CD4-positive, alpha-beta T cell treated with Interleukin-4 for 4 hours (primary cell): ENCODE measurements at regions not wholly inside any gene's neighbourhood (a gene's known extent, or its start where the extent isn't known, plus 50 kb on each side); places are given as distances from the start of the nearest gene placed in this dataset.

ENCODE experiments used
- DNase-seq: peaks from one replicate; pipeline ENCODE4 v3.0.0-alpha.2; 2020

- DNase-seq, result no peak
Measured at GRCh38 chr5:74953937-74954720, 87.9 kb upstream of the FAM169A start.

DNA sequence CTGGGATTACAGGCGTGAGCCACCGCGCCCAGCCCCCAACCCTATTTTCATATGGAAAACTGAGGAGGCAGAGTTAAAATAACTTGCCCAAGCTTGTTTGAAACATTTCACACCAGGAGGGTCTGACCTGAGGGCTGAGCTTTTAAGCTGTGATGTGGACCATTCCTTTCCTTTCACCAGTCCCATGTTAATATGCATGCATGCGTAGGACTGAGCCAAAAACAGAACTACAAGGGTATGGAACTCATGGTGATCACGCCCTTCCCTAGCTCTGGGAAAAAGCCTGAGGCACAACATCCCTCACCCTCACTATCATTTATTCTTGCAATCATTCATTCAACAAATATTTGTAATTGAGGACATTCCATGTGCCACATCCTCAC, 87.4 kb upstream of the FAM169A start:
- no peak for DNase-seq

DNA sequence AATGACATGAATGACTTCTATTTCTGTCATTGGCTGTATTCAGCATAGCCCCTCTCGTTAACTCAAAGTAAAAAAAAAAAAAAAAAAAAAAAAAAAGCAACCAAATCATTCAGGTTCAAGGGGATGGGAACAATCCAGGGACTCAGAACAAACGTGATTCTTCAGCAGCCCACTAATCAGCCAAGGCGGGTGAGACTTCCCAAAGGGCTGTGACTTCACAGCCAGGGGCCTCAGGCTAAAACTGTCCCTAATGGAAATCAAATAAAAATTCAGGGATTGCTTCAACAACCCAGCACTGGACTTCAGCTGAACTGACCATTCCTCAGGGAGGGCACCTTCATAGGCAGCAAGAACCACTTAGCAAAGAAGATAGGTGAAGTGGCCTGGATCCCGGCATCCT, 86.2 kb upstream of the FAM169A start:
- DNase-seq, result no peak

DNA sequence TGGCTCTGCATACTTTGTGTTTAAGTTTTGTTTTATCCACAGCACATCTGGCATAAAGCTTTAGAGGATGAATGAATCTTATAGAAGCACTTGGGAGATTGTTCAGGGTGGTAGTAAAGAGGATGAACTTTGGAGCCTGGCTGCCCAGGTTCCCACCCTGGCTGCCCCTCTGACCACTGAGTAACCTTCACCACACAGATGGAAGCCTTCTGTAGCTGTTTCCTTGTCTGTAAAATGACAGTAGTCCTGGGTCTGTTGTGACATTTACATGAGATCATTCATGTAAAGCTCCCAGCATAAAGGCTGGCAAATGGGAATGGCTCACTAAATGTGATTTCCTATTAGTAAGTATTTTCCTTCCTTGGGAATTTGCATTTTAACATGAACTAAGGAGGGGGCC, 85.7 kb upstream of the FAM169A start:
- no peak for DNase-seq

- no peak for DNase-seq
Measured at GRCh38 chr5:74950836-74951515, 84.8 kb upstream of the FAM169A start.

DNA sequence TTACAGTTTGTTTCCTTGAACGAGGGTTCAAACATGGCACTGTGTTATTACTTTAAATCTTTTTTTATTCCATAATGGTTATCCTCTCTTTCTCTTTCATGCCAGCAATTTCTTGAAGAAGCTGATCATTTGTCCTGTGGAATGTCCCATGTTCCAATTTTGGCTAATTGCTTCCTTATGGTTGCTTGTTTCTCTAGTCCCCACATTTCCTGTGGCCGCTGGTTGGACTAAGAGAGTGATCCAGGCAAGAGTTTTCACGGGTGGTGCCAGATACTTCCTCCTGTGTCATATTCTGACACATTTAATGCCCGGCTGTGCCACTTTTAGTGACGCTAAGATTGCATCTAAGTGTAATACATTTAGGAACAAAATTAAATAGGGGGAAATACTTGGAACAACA, 83.8 kb upstream of the FAM169A start:
- DNase-seq, result no peak

DNA sequence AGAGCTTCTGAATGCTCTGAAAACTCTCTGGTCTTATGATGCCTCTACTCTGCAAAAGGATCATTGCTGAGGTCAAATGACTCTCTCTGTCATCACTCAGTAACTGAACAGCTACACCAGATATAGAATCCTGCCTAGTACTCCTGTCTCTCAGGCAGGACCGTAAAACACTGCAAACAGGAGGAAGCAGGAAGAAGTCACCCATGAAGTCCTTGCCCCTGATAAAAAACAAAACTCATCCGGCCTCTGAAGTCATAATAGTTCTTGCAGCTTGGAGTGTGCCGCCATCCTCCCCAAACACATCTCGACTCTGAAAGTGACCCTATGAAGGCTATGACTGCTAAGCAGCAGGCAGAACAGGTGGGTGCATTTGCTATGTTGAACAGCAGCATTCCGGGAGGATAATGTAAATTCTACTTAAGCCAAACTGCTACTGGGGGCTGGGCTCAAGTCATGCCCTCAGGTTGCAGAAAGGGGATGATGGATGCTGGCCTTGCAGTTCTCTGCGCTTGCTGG, 81.9 kb upstream of the FAM169A start:
- DNase-seq, result no peak

- no peak for DNase-seq
Measured at GRCh38 chr5:74946471-74946870, 80.3 kb upstream of the FAM169A start.

DNA sequence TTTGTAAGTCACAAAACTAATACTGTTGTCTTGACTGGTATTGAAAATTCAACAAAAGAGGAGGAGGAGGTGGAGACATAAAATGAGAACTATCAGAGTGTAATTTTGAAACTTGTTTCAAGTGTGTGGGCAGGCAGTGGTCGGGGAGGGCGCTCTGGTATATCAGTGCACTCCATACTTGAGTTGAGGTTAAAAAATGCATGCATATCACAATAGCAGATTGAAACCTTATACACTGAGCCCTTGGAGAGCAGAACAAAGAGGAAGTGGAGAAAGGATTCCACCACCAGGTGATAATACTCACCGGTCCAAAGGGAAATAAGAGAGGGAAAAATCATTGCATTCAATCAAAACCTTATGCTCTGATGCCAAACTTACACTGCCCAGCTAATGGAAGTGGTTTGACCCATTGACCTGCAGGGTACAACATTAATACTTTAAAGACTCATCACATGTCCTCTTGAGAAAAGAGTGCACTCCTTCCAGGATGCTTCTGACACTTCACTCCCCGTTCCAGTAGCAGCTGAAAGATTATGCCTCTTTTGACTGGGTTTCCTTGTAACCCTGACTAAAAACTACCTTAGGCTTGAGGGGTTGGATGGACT, 79.5 kb upstream of the FAM169A start:
- DNase-seq, result no peak

DNA sequence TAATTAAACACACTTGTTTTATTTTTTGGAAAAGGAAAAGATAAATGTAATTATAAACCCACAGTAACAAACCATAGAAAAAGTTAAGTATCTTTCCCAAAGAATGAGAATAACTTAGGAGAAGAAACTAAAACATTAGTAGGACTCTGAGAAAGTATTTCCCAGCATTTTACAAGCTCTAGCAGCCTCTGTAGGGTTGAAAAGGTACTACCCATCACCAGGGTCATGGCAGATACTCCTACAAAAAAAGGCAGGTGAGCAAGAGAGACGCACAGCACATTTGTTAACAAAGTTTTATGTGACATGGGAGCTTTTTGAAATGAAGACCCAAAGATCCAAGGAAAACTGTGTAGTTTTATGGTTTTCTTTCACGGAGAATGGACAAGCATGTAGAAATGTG, 77.7 kb upstream of the FAM169A start:
- DNase-seq, result no peak

DNA sequence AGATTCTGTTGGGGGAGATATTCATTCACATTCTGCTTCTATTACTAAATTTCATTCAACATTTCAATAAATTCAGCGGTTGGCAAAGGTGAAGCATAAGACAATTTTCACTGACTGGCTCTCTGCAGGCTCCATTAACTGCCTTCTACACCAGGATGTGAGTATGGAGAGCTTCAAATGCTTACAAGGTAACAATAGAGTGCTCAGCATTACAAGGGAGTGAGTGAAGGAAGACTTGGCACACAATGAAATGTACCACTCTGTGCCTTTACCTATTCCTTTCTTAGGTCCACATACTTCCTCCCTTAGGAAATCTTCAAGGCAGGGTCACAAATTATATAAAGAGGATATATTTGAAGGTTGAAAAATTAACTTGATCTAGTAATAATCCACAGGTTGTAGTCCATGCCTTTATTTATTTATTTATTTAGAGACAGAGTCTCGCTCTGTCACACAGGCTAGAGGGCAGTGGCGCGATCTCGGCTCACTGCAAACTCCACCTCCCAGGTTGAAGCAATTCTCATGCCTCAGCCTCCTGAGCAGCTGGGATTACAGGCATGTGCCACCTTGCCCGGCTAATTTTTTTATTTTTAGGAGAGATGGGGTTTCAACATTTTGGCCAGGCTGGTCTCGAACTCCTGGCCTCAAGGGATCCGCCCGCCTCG, 76.6 kb upstream of the FAM169A start:
- DNase-seq, result no peak

GRCh38 chr5:74940782-74941353, 74.7 kb upstream of the FAM169A start:
- no peak for DNase-seq

- DNase-seq, result no peak
Measured at GRCh38 chr5:74938250-74938933, 72.2 kb upstream of the FAM169A start.

DNA sequence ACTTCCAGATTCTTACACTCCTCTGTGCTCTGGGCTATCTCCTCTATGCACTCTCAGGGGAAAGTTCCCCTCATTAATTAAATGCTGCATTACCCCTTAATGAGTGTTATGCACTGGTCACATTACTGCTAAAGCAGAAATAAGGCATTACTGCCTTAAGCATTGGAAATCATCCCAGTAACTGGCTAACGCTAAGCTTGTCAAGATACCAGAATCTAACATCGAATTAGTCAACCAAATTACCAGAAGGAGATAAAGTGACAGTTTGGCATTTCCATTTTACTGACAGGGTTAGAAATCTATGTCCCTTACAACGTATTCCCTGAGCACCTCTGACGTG, 69.5 kb upstream of the FAM169A start:
- no peak for DNase-seq

DNA sequence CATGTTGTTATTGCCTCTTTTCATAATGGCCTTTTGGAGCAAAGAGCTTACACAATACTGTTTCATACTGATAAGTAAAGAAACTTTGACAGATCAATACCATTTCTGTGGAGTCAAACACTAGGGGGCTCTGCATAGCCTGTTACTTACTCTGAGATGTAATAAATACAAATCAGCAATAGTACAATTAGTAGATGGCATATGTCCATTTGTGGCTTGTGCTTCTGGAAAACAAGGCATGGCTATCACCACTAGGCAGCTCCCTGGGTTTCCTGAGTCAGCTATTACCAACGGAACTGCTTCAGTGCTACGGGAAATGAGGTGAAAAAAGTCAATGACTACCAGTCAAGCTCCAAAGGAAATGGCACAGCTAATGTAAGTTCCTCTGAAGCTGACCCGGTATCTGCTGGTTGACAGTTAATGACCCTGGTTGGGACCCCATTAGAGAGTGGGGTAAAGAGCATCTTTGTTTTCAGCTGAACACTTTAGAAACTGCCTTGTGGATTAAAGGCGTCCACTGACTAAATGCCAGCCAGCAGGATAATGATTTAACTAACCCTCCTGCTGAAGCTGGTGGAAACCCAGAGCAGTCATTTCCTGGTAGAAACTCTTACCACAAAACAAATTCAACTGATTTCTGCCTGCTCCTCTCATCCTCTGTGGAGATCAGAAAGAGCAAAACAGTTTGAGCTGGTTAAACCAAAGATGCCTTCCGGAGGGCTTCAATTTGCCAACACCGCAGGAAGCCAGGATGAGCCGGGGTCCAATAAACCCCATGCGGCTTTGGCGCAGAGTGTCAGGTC, 69.0 kb upstream of the FAM169A start:
- DNase-seq, result peak; percentile 27

- DNase-seq, result no peak
Measured at GRCh38 chr5:74927336-74927735, 61.1 kb upstream of the FAM169A start.

- DNase-seq, result peak; percentile 30
Measured at GRCh38 chr5:74919487-74919886, 53.3 kb upstream of the FAM169A start.

DNA sequence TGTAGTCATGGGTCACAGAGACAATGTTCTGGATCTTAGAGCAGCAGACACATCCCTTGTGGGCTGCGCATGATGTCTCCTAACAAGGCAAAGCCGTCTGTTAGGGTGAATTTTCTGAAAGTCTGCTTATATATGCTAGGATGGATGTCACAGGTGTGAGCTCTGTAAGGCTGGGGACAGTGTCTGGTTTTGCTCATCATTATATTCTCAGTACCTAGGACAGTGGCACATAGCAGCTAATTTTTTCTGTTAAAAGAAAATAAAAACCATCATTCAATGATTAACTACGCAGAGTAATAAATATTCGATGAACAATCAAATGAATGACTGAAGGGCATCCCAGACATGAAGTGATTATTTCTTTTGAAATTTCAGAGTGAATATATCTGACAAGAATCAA, 52.9 kb upstream of the FAM169A start:
- DNase-seq, result no peak

- no peak for DNase-seq
Measured at GRCh38 chr5:74918232-74918669, 52.1 kb upstream of the FAM169A start.

DNA sequence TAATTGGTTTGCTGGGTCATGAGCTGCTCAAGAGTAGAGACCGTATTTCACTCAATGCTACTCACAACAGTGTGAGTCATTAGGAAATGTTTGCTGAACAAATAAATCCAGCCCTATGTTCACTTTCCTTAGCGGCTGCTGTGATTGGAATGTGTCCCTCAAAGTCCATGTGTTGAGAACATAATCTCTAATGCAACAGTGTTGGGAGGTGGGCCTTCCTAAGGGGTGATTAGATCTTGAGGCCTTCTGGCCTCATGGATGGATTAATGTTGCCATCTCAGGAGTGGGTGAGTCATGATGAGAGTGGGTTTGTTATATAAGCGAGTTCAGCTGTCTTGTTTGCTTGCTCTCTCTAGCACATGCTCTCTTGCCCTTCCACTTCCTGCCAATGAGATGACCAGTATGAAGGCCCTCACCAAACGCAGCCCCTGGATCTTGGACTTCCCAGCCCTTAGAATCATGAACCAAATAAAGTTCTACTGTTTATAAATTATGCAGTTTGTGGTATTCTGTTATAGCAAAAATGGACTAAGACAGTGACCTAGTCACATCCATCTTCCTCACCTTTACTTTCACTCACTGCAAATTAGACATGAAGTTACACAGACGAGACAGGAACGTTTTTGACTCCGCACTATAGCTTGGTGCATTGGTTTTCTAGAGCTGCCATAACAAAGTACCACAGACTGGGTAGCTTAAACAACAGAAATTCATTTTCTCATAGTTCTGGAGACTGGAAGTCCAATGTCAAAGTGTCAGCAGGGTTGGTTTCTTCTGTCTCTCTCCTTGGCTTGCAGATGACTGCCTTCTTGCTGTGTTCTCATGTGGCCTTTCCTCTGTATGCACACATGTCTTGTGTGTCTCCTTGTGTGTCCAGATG, 50.9 kb upstream of the FAM169A start:
- DNase-seq, result no peak
